HG03575 (cell line): ENCODE measurements at regions not wholly inside any gene's neighbourhood (a gene's known extent, or its start where the extent isn't known, plus 50 kb on each side); places are given as distances from the start of the nearest gene placed in this dataset.

ENCODE experiments used
- ATAC-seq: cut with Tn5 transposase; IDR thresholded peaks from one replicate; pipeline ENCODE4 v1.9.1; 2021; ENCODE audit not compliant: unreplicated experiment, insufficient number of reproducible peaks, low FRiP score; ENCODE audit errors: extremely low read depth

DNA sequence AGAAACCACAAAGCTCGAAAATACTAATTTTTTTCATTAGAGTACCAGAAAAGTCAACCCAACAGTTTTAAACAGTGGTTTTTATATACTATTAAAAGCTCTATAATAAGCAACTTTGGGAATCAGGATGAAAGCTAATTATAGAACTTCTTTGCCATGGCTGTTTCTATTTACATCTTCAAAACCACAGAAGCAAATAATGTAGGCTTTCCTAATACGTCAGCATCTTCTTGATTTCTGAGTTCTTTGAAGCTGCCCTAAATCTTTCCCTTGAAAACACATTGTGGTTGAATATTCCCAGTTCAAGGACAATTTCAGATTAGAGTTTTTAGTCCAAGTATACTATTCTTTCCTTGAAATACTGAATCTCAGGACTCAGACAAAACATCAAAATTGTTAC, 460.2 kb upstream of the FAT1 start:
- ATAC-seq = no peak

DNA sequence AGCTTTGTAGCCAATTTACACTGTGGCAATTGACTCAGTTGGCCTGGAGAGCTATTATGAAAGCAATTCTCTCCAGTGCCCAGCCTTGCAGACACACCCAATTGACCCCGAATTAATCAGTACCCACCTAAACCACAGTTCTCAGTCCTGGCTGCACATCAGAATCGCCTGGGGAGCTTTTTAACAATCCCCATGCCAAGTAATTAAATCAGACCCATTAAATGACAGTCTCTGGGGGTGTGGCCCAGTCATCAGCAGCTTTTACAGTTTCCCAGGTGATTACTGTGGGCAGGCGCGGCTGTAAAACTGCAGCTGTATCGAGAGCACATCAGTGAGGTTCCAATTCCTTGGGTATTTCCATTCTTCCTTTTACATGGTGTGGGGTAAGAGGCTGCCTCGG, 460.9 kb upstream of the FAT1 start:
- ATAC-seq = no peak

DNA sequence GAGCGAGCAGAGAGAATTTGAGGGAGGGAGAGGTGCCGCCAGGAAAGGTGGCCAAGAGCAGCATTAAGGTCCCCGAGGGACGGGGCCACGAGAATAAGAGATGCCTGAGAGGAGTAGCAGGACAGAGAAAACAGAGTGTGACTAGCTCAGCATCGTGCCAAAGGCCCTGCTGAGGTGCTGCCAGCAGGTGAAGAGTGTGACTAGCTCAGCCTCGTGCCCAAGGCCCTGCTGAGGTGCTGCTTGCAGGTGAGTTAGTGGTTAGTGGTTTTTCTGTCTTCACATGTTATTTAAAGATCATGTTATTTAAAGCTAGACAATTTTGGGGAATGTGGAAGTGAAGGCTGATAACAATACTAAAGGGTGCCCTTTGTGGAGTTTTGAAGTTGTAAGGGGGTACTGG, 464.5 kb upstream of the FAT1 start:
- no peak for ATAC-seq

DNA sequence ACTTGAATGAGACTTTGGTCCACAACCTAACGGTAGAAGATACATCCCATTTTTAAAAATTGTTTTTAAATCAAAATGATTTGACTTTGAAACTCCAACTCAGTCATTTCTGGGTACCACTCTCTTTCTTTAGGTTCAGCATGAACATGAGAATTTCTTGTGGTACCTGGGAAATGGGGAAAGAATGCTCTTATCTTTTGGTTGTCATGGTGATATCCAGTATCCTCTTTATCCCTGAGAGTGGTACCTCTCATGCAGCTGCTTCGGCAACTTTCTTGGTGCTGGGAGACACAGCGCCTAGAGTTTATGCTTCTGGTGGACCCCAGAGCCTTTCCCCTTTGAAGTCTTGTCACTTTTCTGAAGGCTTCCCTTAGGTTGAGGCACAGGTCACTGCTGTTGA, 465.1 kb upstream of the FAT1 start:
- no peak for ATAC-seq

DNA sequence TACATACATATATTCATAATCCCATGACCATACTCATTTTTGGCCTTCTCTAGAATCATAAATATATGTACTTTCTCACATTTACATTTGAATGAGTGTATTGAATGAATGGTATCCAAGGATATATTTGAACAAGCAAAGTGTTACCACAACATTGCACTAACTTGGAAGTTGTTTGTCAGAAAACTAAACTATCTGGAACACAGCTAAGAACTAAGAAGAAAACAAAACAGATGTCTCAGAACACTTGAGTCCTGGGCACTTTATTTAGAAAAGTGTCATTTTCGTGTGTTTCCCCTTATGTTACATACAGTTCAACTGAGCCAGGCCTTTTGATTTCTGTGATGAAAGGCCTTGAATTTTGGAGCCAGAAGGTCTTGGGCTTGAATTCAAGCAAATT, 466.7 kb upstream of the FAT1 start:
- no peak for ATAC-seq

DNA sequence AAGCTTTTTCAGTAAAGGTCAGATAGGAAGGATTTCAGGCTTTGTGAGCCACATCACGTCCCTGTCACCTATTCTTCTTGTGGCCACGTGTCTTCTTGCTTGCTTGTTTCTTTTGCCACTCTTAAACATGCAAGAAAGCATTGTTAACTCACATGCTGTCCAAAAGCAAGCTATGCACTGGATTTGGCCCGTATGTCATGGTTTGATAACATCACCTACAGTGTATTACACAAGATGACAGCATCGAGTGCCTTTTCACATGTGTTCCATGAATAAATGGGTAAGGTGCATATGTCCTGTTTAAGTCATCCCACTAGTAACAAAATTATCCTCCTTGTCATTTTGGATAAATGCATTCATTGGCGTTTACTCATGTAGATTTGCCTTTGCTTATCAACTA, 468.0 kb upstream of the FAT1 start:
- ATAC-seq = no peak

DNA sequence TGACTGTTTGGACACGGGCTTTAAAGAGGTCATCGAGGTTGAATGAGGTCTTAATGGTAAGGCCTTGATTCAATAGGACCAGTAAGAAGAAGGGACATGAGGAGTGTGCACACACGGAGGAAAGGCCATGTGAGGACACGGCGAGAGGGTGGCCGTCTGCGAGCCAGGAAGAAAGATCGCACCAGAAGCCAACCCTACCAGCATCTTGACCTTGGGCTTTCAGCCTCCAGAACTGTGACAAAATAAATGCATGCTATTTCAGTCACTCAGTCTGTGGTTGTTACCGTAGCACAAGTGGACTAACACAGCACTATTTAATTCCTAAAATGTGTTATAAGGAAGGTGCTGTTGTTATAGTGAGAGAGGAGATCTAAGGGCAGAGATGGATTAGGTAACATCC, 468.6 kb upstream of the FAT1 start:
- ATAC-seq = no peak

DNA sequence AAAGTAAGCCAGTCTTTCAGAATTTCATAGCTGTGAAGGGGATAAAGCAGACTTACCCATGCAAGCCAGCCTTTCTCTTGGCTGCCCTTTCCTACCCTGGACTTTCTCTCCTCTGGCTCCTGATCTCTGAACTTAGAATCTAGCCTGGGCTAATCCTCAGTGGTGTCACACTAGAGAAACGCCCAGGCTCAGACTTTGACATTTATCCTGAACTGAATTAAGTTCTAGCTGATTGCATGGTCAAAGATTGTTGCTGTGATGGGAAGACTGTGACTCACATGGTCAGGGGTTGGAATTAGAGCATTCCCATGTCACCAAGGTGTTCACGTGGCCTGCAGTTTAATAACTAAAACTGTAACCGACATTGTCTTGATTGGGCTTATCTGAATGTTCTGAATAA, 469.5 kb upstream of the FAT1 start:
- ATAC-seq = no peak

DNA sequence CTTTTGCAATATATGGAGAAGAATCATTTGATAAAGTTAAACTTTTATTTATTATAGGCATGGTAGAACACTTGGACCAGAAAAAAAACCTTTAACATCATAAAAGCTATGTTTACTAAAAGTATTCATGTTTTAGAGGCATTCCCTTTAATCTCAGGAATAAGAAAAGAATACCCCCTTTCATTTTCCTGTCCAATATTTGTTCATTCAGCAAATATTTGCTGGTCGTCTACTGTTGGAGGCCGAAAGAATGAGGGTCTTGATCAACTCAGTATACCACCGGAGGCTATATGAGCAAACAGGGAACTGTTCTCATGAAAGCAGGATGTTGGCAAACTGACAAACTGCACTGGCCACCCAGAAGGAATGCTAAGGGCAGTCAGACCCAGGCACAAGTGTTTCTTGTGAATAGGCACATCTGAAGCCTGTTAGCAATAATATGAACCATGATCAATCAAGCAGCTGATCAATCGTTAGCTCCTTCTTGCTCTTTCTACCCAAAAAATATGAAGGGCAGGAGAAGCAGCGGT, 480.8 kb upstream of the FAT1 start:
- ATAC-seq = no peak

DNA sequence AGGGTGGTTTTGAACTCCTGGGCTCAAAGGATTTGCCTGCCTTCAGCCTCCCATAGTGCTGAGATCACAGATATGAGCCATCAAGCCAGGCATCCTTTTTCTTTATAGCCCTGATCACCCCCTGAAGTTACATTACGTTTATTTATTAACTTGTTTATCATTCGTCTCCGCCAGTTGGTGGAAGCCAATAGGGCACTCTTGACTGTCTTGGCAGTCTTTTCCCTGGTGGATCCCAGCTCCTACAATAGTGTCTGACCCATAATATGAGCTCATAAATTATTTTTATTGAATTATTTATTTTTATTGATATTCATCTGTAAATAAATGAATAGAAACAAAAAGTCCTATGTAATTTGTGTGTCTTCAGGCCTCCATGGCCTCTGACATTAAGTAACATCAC, 484.3 kb upstream of the FAT1 start:
- no peak for ATAC-seq

DNA sequence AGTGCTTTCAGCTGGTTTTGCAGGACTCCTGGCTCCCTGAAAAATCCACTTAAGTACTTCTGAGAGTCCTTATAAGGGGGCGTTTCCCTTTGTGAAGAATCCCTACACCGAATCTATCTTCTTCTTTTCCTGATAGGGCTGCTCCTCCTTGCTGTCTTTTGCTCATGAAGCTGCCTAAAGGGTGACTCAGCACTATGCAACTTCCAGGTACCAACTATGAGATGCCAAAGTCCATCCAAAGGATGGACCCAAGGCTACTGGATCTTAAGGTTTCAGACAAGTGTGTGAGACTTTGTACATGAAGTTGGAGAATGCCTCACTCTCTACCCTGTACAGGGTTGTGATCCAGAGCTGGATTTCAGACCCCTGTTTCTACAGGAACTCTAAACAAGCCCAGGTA, 485.0 kb upstream of the FAT1 start:
- ATAC-seq = no peak

DNA sequence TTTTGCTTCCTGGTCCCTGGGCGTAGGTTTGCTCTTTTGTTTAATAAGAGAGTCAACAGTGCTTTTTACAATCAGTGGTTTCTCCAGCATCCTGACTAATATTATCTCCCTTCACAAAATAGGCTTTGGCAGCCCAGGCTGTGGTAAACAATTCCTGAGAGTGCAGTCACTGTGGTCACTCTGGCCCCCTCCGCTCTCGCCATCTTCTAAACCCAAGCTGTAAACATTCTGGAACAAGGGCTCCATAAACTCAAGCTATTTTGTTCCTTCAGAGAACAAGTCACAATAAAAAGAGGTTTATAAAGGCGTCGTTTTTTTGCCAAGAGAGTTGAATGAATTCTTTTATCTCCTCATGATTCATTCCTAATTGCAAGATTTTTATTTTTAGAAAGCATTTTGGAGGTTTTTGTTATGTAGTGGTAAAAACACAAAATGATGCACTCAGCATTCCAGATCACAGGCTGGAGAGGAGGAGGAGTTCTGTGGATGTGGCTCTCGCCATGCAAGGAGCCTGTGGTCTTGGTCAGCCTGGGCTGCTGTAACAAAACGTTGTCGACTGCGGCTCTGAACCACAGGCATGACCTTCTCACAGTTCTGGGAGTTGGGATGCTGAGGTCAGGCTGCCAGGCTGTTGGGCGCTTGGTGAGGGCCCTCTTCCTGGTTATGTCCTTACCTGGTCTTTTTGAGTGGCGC, 486.4 kb upstream of the FAT1 start:
- ATAC-seq = no peak

DNA sequence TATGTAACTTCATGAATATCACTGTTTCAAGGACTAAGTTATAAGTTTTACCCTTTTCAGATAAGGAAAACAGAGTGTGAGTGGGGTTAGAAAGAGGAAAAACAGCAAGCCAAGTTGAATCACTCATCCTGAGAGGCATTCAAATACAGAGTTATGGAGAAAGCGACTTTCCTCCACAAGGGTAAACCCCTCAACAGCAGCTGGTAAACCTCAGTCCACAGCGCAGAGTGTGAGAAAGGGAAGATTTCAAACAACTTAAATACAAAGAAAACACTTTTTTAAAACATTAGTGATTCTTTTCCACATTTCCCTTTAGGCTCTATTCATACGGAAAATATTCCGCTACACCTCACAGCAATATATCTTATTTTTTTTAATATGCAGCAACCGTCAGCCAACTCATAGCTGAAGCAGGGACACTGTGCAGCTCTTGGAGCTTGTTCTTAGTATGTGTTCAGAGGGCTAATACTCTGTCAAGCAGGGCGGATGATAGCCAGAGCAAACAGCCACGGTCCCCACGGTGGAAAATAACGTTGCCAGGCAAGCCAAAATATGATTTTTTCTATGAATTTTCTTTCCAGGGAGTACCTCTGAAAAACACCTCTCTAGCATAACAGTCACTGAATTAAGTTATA, 488.9 kb upstream of the FAT1 start:
- ATAC-seq = no peak

DNA sequence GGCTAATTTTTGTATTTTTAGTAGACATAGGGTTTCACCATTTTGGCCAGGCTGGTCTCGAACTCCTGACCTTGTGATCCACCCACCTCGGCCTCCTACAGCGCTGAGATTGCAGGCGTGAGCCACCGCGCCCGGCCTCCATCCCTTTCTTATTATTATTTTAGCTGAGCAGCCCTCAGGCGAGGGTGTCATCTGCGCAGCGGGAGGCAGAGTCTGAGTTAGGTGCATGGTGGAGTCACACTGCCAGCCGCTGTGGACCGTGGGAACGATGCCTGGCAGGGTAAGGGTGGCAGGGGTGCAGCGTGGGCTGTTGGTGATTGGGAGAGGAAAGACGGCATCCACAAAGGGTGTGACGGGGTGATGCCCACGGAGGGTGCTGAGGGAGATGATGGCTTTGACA, 491.8 kb upstream of the FAT1 start:
- ATAC-seq = no peak

DNA sequence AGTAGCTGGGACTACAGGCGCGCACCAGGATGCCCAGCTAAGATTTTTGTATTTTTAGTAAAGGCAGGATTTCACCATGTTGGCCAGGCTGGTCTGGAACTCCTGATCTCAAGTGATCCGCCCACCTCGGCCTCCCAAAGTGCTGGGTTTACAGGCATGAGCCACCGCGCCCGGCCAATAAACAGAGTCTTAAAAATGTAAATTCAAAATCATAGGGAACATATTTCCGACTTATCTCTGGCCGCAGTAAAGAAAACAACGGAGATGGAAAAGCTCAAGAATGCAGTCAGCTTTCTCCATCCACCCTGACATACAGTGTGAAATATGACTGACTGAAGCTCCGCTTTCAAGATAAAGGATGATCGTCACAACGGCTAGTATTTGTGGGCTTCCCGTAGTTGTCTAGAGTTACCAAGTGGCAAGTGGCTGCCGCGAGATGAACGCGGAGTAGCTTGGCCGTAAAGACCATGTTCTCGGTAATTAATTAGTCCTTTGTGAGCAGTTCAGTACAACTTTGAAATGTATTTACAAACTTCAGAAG, 495.1 kb upstream of the FAT1 start:
- no peak for ATAC-seq

DNA sequence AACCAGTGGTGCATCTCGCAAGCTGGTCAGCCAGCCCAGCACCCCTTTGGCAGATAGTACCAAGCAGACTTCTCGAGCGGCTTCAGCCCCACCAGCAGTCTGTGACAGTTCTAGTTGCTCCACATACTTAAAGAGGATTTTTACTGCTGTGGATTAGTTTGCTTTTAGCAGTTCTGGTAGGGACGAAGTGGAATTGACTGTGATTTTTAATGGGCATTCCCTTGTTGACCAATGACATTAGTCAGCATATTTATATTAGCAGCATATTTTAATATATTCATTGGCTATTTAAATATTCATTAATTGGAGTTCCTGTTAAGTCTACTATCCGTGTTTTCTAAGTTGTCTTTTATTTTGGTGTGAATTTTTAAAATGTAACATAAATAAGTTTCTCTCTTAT, 500.9 kb upstream of the FAT1 start:
- no peak for ATAC-seq

DNA sequence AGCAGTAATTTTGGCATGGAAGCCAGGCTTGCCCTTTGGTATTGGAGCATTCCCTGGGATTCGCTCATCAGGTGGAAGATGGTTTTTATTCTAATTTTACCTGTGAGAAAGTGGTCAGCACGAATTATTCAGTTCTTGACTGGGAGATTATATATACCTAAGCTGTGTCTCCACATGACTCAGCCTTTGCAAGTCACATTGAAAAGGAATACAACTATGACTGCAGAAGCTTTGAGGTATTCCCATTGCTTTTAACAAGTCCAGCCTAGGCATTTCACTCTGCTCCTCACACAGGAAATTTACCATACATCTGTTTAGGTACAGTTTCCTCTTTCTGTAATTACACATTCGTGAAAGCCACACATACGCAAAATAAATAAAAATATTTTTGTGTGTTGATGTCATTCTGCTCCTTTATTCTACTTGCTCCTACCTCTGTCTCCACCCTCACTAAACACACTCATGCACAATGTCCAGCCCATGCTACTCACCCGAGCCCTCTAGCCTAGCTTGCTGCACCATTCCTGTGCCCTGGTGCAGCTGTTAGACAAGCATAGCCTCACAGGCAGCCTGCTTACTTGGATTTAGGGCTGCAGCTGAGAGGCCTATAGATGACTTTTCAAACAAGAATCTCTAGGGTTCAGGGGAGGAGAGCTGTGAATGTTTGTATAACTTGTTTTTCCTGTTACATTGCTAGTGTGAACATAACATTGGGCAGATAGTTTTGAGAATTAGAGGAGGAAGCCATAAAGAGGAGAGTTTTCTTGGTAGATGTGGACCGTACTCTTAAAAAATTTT, 504.4 kb upstream of the FAT1 start:
- ATAC-seq = no peak

DNA sequence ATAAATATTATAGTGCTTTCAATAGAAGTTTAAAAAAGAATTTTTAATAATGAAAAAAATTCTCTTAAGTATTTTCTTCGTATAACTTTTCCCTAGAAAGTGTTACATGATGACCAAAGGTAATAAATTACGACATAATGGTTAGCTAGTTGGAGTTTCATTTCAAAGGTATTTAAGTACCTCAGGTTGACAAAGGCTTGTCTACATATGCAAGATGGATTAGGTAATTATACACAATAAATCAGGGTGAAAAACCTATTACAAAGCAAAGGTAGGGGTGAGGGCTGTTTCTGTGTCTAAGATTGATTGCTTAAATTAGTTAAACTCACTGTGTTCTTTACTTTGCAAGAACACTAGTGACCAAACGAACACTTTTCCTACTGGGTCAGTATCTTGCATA, 508.5 kb upstream of the FAT1 start:
- ATAC-seq = no peak

DNA sequence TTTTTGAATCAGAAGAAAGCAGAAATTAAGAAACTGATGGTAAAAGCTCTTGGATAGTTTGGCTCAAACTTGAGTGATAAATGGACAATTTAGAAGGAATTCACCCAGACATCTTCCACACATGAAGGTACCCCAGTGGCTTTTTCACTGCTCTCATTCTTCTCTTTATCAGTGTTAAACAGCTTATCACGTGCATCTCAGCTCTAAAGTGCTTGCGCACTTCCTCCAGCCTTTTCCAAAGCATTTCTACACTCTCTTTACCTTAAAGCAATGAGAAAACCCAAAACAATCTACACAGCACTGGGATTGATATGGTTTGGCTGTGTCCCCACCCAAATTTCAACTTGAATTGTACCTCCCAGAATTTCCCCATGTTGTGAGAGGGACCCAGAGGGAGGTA, 509.1 kb upstream of the FAT1 start:
- ATAC-seq = no peak
